Spleen (tissue), 11 donors: ENCODE measurements at regions not wholly inside any gene's neighbourhood (a gene's known extent, or its start where the extent isn't known, plus 50 kb on each side); places are given as distances from the start of the nearest gene placed in this dataset.

ENCODE experiments used
- DNase-seq: peaks from one replicate; pipeline ENCODE4 v3.0.0-alpha.2; 2020
- H3K27ac ChIP-seq, 8 donors: fragments of 200-600 bp; sonication (generic) in 7 of 8; 1 replicate in 4 of 8; 2 replicates in 4 of 8; pipeline versions ENCODE4 v1.5.0 to v1.8.0; 2016 to 2021; ENCODE audit warnings: inconsistent platforms in 4 of 8, mild to moderate bottlenecking in 4 of 8, moderate library complexity in 1 of 8
- H3K27me3 ChIP-seq, 7 donors: fragments of 200-600 bp; sonication (generic) in 6 of 7; replicated peaks in 1 of 7; 1 replicate in 4 of 7; 2 replicates in 3 of 7; pipeline versions ENCODE4 v1.5.0 to v1.8.0; 2016 to 2021; ENCODE audit warnings: inconsistent platforms in 3 of 7, mild to moderate bottlenecking in 1 of 7
- H3K36me3 ChIP-seq, 6 donors: fragments of 200-600 bp; sonication (generic) in 5 of 6; 1 replicate in 4 of 6; 2 replicates in 2 of 6; pipeline versions ENCODE4 v1.5.0 to v1.8.0; 2016 to 2021; ENCODE audit warnings: inconsistent platforms in 2 of 6
- H3K4me1 ChIP-seq, 6 donors: fragments of 200-600 bp; sonication (generic) in 5 of 6; 1 replicate in 3 of 6; 2 replicates in 3 of 6; pipeline versions ENCODE4 v1.5.0 to v1.8.0; 2016 to 2021; ENCODE audit warnings: inconsistent platforms in 3 of 6
- H3K4me3 ChIP-seq, 8 donors: fragments of 200-600 bp; sonication (generic) in 7 of 8; 1 replicate in 4 of 8; 2 replicates in 4 of 8; pipeline versions ENCODE4 v1.5.0 to v1.8.0; 2016 to 2021; ENCODE audit warnings: inconsistent platforms in 4 of 8, mild to moderate bottlenecking in 4 of 8, moderate library complexity in 2 of 8
- H3K9me3 ChIP-seq, 8 donors: fragments of 200-600 bp; sonication (generic) in 7 of 8; 1 replicate in 4 of 8; 2 replicates in 4 of 8; pipeline versions ENCODE4 v1.5.0 to v1.8.0; 2016 to 2021; ENCODE audit warnings: inconsistent platforms in 4 of 8
- CTCF ChIP-seq, 11 experiments: fragments of 200-600 bp in 7 of 11; fragments of 450-650 bp in 4 of 11; sonication (generic) in 4 of 11; IDR thresholded peaks in 8 of 11; conservative IDR thresholded peaks in 3 of 11; 1 replicate in 7 of 11; 2 replicates in 4 of 11; pipeline versions ENCODE4 v1.4.0 to v1.8.0; 2016 to 2021; ENCODE audit warnings: antibody characterized with exemption in 11 of 11, inconsistent platforms in 4 of 11, mild to moderate bottlenecking in 1 of 11
- POLR2A ChIP-seq, 3 donors: fragments of 450-650 bp; IDR thresholded peaks; one replicate each; pipeline ENCODE4 v1.5.1; 2017; ENCODE audit warnings: antibody characterized with exemption in 3 of 3, mild to moderate bottlenecking in 1 of 3
- POLR2AphosphoS5 ChIP-seq, 3 donors: sonication (generic); formaldehyde crosslinking; IDR thresholded peaks; one replicate each; pipeline ENCODE4 v1.5.1; 2017; ENCODE audit warnings: antibody characterized with exemption in 3 of 3
- WGBS, 5 donors: extraction: QIAGEN DNeasy Blood & Tissue Kit in 3 of 5; methylation state at CpG; one replicate each; pipeline versions ENCODE4 v1.1.5 to v1.1.7; 2013 to 2018; 5-methylcytosine and 5-hydroxymethylcytosine counted together
- intact Hi-C: fragments of 100-400 bp; cut with DNase I; formaldehyde crosslinking; loops from one replicate; pipeline ENCODE4 v1.15.0; 2023; ENCODE audit warnings: low total_unique reads
- donor health status: healthy with polysubstance abuse.
- donor health status: DM: no; HTN: no; CAD: no; lungs with moderate emphysema.
- donor health status: DM: no; HTN: no; CAD: no.
- donor health status: Bipolar disorder and iron deficiency.
- donor health status: healthy.
- donor health status: DM: no; HTN: no; CAD: no.
- donor health status: DM: yes; HTN: yes; CAD: no.

- 73 to 100% (median 90%) methylated on average over 1 of the region's 1 CpG for WGBS, 5 donors
- H3K36me3 ChIP-seq = no peaks in the 10 kb centered on the region
- H3K27ac ChIP-seq = no peak overlapping the region
- no peaks in the 10 kb centered on the region for H3K27me3 ChIP-seq
- no peak overlapping the region for H3K4me3 ChIP-seq
- no peaks in the 10 kb centered on the region for H3K9me3 ChIP-seq
- TF ChIP-seq CTCF (IDR thresholded peaks at IDR 0.05 in 8 of 11, conservative IDR thresholded peaks at IDR 0.05 in 3 of 11) (no peak), POLR2A (IDR thresholded peaks at IDR 0.05) (no peak), POLR2AphosphoS5 (IDR thresholded peaks at IDR 0.05) (no peak)
- intact Hi-C loops = no loop called here
- peaks cover 0 to 1% (median 0%) of the 10 kb centered on the region in 6 donors for H3K4me1 ChIP-seq
- DNase-seq = no peak
Observed at GRCh38 chr5:125185740-125186139, 439.3 kb upstream of the ZNF608 start.

GRCh38 chr5:125186911-125187375, 440.5 kb upstream of the ZNF608 start:
- TF ChIP-seq CTCF (IDR thresholded peaks at IDR 0.05 in 8 of 11, conservative IDR thresholded peaks at IDR 0.05 in 3 of 11) (no peak), POLR2AphosphoS5 (IDR thresholded peaks at IDR 0.05) (no peak), POLR2A (IDR thresholded peaks at IDR 0.05) (no peak)
- Histone ChIP-seq H3K27me3 (no peaks in the 10 kb centered on the region), H3K36me3 (no peaks in the 10 kb centered on the region), H3K9me3 (no peaks in the 10 kb centered on the region), H3K4me1 (peaks cover 0 to 11% (median 0%) of the 10 kb centered on the region in 6 donors), H3K4me3 (no peak overlapping the region), H3K27ac (no peak overlapping the region)
- DNase-seq = no peak
- intact Hi-C loops = no loop called here
- 86 to 95% (median 92%) methylated on average over 4 of the region's 4 CpGs for WGBS, 5 donors

- Histone ChIP-seq H3K4me3 (no peak overlapping the region), H3K9me3 (no peaks in the 10 kb centered on the region), H3K36me3 (no peaks in the 10 kb centered on the region), H3K27me3 (no peaks in the 10 kb centered on the region), H3K27ac (no peak overlapping the region), H3K4me1 (peaks cover 0 to 11% (median 0%) of the 10 kb centered on the region in 6 donors)
- TF ChIP-seq CTCF (IDR thresholded peaks at IDR 0.05 in 8 of 11, conservative IDR thresholded peaks at IDR 0.05 in 3 of 11) = no peak
- TF ChIP-seq POLR2A (IDR thresholded peaks at IDR 0.05) = no peak
- TF ChIP-seq POLR2AphosphoS5 (IDR thresholded peaks at IDR 0.05) = no peak
- no peak for DNase-seq
- WGBS, 5 donors = 82 to 94% (median 88%) methylated on average over 1 of the region's 1 CpG
- intact Hi-C loops = no loop called here
Observed at GRCh38 chr5:125189531-125189941, 443.1 kb upstream of the ZNF608 start.

GRCh38 chr5:125190232-125191087, 444.0 kb upstream of the ZNF608 start:
- Histone ChIP-seq H3K27me3 (no peaks in the 10 kb centered on the region), H3K36me3 (no peaks in the 10 kb centered on the region), H3K27ac (no peak overlapping the region), H3K4me3 (no peak overlapping the region), H3K9me3 (no peaks in the 10 kb centered on the region), H3K4me1 (peaks cover 0 to 11% (median 0%) of the 10 kb centered on the region in 6 donors)
- intact Hi-C loops = no loop called here
- DNase-seq = no peak
- WGBS, 5 donors = 69 to 85% (median 71%) methylated on average over 9 of the region's 9 CpGs
- no peak for TF ChIP-seq CTCF (IDR thresholded peaks at IDR 0.05 in 8 of 11, conservative IDR thresholded peaks at IDR 0.05 in 3 of 11)
- TF ChIP-seq POLR2A (IDR thresholded peaks at IDR 0.05) = no peak
- TF ChIP-seq POLR2AphosphoS5 (IDR thresholded peaks at IDR 0.05) = no peak
